ENCODE measurements at regions not wholly inside any gene's neighbourhood (a gene's known extent, or its start where the extent isn't known, plus 50 kb on each side); places are given as distances from the start of the nearest gene placed in this dataset.

- no peak for DNase-seq
These were observed 690.4 kb downstream of the UQCRFS1 start for GRCh38 chr19:28522545-28522922.

- DNase-seq, result no peak
These were observed 691.1 kb downstream of the UQCRFS1 start for GRCh38 chr19:28521614-28522544.

GRCh38 chr19:28520998-28521568 lies 691.9 kb downstream of the UQCRFS1 start:
- DNase-seq, result no peak

GRCh38 chr19:28519952-28520861 lies 692.7 kb downstream of the UQCRFS1 start:
- DNase-seq, result no peak

GRCh38 chr19:28519218-28519779 lies 693.7 kb downstream of the UQCRFS1 start:
- no peak for DNase-seq

- no peak for DNase-seq
These were observed 696.5 kb downstream of the UQCRFS1 start for GRCh38 chr19:28516415-28516872.

GRCh38 chr19:28514166-28514565 lies 698.8 kb downstream of the UQCRFS1 start:
- DNase-seq, result no peak

- DNase-seq, result no peak
These were observed 701.3 kb downstream of the UQCRFS1 start for GRCh38 chr19:28511655-28512054.

GRCh38 chr19:28509079-28509895 lies 703.7 kb downstream of the UQCRFS1 start:
- no peak for DNase-seq

GRCh38 chr19:28508666-28509065 lies 704.3 kb downstream of the UQCRFS1 start:
- no peak for DNase-seq

GRCh38 chr19:28505933-28506332 lies 707.0 kb downstream of the UQCRFS1 start:
- no peak for DNase-seq

- DNase-seq, result no peak
These were observed 707.8 kb downstream of the UQCRFS1 start for GRCh38 chr19:28505134-28505533.

GRCh38 chr19:28504727-28505126 lies 708.2 kb downstream of the UQCRFS1 start:
- no peak for DNase-seq

GRCh38 chr19:28504139-28504538 lies 708.8 kb downstream of the UQCRFS1 start:
- DNase-seq, result no peak

GRCh38 chr19:28502879-28503734 lies 709.8 kb downstream of the UQCRFS1 start:
- no peak for DNase-seq

GRCh38 chr19:28501976-28502375 lies 711.0 kb downstream of the UQCRFS1 start:
- DNase-seq, result no peak

GRCh38 chr19:28500982-28501630 lies 711.8 kb downstream of the UQCRFS1 start:
- no peak for DNase-seq

- DNase-seq, result no peak
These were observed 712.7 kb downstream of the UQCRFS1 start for GRCh38 chr19:28500296-28500695.

- no peak for DNase-seq
These were observed 714.5 kb downstream of the UQCRFS1 start for GRCh38 chr19:28498404-28498976.

GRCh38 chr19:28497887-28498286 lies 715.1 kb downstream of the UQCRFS1 start:
- no peak for DNase-seq

Data from stimulated activated naive CD4-positive, alpha-beta T cell treated with Interleukin-2 at 50 U/mL for 16 hours (primary cell).